Uterus (tissue), 3 donors: ENCODE measurements at regions not wholly inside any gene's neighbourhood (a gene's known extent, or its start where the extent isn't known, plus 50 kb on each side); places are given as distances from the start of the nearest gene placed in this dataset.
A peak's percentile ranks its signal among the peaks of the same experiment; 100 is the strongest.

ENCODE experiments used
- DNase-seq, 2 donors: peaks; one replicate each; pipeline ENCODE4 v3.0.0-alpha.2; 2019 to 2020
- H3K27ac ChIP-seq, 2 donors: fragments of 200-600 bp; sonication (generic); 1 replicate in 1 of 2; 2 replicates in 1 of 2; pipeline ENCODE4 v1.5.1; 2016 to 2018
- H3K27me3 ChIP-seq, 2 donors: fragments of 200-600 bp; sonication (generic); one replicate each; pipeline ENCODE4 v1.5.1; 2018 to 2019; ENCODE audit warnings: control low read depth in 1 of 2
- H3K36me3 ChIP-seq, 2 donors: fragments of 200-600 bp; sonication (generic); one replicate each; pipeline ENCODE4 v1.5.1; 2019; ENCODE audit warnings: control low read depth in 1 of 2
- H3K4me1 ChIP-seq, 2 donors: fragments of 200-600 bp; sonication (generic); one replicate each; pipeline ENCODE4 v1.5.1; 2018 to 2019; ENCODE audit warnings: control low read depth in 1 of 2
- H3K4me3 ChIP-seq, 2 donors: fragments of 200-600 bp; sonication (generic); 1 replicate in 1 of 2; 2 replicates in 1 of 2; pipeline ENCODE4 v1.5.1; 2018 to 2019; ENCODE audit warnings: mild to moderate bottlenecking in 1 of 2
- H3K9me3 ChIP-seq, 2 donors: fragments of 200-600 bp; sonication (generic); one replicate each; pipeline ENCODE4 v1.5.1; 2019; ENCODE audit warnings: control low read depth in 1 of 2
- POLR2A ChIP-seq, 2 donors: fragments of 450-650 bp; IDR thresholded peaks; one replicate each; pipeline ENCODE4 v1.6.1; 2016; ENCODE audit warnings: antibody characterized with exemption in 2 of 2, mild to moderate bottlenecking in 1 of 2, moderate library complexity in 1 of 2
- intact Hi-C: fragments of 100-400 bp; cut with DNase I; formaldehyde crosslinking; loops from one replicate; pipeline ENCODE4 v1.15.1; 2023; ENCODE audit warnings: low total_unique reads
- TF ChIP-seq, protein P1 (sequence below), 4 experiments: fragments of 200-600 bp in 2 of 4; fragments of 450-650 bp in 2 of 4; sonication (generic) in 2 of 4; IDR thresholded peaks; one replicate each; pipeline ENCODE4 v1.5.1; 2016 to 2019; ENCODE audit warnings: antibody characterized with exemption in 4 of 4, mild to moderate bottlenecking in 2 of 4, moderate library complexity in 1 of 4
- donor health status: DM: yes; HTN: yes; CAD: no.

DNA sequence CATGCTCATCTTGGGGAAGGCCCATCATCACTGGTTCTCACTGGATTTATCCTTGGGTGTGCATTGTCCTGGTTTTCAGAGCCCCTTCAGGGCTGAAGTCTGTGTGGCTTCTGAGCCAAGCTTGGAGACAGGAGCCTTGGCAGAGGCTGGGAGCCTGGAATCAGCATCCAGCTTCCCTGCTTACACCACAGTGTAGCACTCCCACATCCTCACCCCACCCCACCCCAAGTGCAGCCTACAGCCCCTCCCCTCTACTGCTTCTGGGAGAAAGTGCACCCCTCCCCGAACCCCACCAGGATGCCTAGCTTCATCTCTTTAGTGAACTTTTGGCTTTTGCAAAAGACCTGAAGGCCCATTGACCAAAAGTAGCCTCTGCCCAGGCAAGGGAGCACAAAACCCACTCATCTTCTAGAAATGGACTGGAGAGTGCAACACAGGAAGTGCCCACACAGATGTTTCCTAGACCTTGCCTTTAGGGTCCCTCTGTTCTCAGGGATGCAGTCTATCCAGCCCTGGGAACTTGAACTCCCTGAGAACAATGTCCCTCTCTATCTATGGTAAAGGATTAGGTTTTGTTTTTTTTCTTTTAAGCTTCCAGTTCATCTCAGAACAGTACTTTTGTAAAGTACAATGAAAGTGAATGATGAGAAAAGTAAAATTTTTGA, 189.7 kb downstream of the PALM2AKAP2 start:
- peak overlapping the region in 1 of 2 donors; percentile 45 for H3K27ac ChIP-seq
- TF ChIP-seq POLR2A (IDR thresholded peaks at IDR 0.05) = no peak
- TF ChIP-seq, protein P1, sequence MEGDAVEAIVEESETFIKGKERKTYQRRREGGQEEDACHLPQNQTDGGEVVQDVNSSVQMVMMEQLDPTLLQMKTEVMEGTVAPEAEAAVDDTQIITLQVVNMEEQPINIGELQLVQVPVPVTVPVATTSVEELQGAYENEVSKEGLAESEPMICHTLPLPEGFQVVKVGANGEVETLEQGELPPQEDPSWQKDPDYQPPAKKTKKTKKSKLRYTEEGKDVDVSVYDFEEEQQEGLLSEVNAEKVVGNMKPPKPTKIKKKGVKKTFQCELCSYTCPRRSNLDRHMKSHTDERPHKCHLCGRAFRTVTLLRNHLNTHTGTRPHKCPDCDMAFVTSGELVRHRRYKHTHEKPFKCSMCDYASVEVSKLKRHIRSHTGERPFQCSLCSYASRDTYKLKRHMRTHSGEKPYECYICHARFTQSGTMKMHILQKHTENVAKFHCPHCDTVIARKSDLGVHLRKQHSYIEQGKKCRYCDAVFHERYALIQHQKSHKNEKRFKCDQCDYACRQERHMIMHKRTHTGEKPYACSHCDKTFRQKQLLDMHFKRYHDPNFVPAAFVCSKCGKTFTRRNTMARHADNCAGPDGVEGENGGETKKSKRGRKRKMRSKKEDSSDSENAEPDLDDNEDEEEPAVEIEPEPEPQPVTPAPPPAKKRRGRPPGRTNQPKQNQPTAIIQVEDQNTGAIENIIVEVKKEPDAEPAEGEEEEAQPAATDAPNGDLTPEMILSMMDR (IDR thresholded peaks at IDR 0.05) = no peak
- peak in 1 of 2 donors; percentile 34 for DNase-seq
- intact Hi-C loops = no loop called here
- no peaks in the 10 kb centered on the region for H3K27me3 ChIP-seq
- H3K9me3 ChIP-seq = no peaks in the 10 kb centered on the region
- no peaks in the 10 kb centered on the region for H3K36me3 ChIP-seq
- no peak overlapping the region for H3K4me3 ChIP-seq
- no peaks in the 10 kb centered on the region for H3K4me1 ChIP-seq

DNA sequence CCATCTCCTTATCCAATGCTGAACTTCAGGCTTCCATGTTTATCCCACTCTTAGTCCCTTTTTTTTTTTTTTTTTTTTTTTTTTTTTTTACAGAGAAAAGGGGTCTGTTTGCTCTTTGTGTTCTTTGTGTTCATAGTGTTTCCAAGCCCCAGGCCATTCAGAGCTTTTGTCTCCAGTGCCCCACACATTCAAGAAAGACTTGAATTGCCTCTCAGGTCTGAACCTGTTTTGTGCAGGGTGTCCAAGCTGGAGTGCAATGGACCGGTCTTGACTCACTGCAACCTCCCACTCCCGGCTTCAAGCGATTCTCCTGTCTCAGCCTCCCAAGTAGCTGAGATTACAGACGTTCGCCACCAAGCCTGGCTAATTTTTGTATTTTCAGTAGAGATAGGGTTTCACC, 191.2 kb downstream of the PALM2AKAP2 start:
- intact Hi-C loops = no loop called here
- no peak for TF ChIP-seq POLR2A (IDR thresholded peaks at IDR 0.05)
- TF ChIP-seq, protein P1 (IDR thresholded peaks at IDR 0.05) = no peak
- Histone ChIP-seq H3K4me3 (no peak overlapping the region), H3K27me3 (no peaks in the 10 kb centered on the region), H3K9me3 (no peaks in the 10 kb centered on the region), H3K4me1 (no peaks in the 10 kb centered on the region), H3K27ac (no peak overlapping the region), H3K36me3 (no peaks in the 10 kb centered on the region)
- DNase-seq = no peak

DNA sequence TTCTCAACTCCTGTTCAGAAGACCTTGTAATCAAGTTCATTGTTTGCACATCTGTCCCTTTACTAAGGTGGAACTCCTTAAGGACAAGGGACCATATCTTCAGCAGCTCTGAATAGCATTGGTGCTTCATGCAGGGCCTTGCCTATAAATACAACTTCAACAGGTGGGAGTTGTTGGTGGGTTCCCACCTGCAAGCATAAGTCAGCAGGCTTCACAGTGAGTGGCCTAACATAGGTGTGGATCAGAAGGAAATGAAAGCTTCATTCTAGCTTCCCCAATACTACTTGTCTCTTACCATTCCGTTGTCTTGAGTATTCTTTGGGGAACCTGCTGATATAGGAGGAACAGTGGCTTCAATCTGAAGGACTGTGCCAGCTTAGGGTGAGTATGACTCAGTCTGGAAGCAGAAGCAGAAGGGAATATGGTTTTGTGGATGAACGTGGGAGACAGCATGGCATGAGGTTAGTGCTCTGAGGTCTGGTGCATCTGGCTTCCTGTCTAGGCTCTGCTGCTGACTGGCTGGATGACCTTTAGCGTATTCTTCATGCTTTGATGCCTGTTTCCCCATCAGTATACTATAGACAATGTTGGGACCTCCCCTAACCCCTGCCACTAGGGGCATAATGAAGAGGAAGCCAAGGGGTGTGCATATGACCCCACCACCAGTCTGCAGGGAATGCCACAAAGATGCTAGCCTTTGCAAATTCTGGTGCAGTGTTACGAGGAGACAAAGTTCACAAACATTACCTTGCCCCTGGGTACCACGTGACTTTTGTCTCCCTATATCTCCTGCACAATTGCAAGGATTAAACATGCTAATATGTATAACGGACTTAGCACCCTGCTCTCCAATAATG, 192.3 kb downstream of the PALM2AKAP2 start:
- Histone ChIP-seq H3K9me3 (no peaks in the 10 kb centered on the region), H3K4me1 (no peaks in the 10 kb centered on the region), H3K36me3 (no peaks in the 10 kb centered on the region), H3K27ac (no peak overlapping the region), H3K4me3 (no peak overlapping the region), H3K27me3 (no peaks in the 10 kb centered on the region)
- TF ChIP-seq POLR2A (IDR thresholded peaks at IDR 0.05) = no peak
- TF ChIP-seq, protein P1 (IDR thresholded peaks at IDR 0.05) = no peak
- intact Hi-C loops = no loop called here
- no peak for DNase-seq

DNA sequence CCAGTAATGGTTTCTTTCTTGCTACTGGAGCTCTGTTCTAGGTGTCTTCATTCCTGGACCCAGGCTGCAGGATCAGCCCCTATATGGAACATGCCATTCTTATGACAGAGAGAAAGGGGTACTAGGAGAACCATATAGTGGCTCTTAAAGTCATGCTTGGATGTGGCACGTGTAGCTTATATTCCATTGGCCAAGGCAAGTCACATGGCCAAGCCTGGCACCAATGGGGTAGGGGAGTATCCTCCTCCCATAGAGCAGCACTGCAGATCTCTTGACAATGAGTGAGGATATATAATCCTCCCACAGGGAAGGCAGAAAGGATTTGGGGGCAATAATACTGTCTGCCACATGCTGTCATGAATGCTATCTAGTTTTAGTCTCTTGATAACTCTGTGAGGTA, 193.3 kb downstream of the PALM2AKAP2 start:
- H3K27me3 ChIP-seq = no peaks in the 10 kb centered on the region
- intact Hi-C loops = no loop called here
- H3K27ac ChIP-seq = no peak overlapping the region
- TF ChIP-seq, protein P1 (IDR thresholded peaks at IDR 0.05) = no peak
- TF ChIP-seq POLR2A (IDR thresholded peaks at IDR 0.05) = no peak
- H3K4me3 ChIP-seq = no peak overlapping the region
- H3K9me3 ChIP-seq = no peaks in the 10 kb centered on the region
- H3K36me3 ChIP-seq = no peaks in the 10 kb centered on the region
- no peaks in the 10 kb centered on the region for H3K4me1 ChIP-seq
- no peak for DNase-seq
